GM20000 (cell line): ENCODE measurements at regions not wholly inside any gene's neighbourhood (a gene's known extent, or its start where the extent isn't known, plus 50 kb on each side); places are given as distances from the start of the nearest gene placed in this dataset.

Experiments
- DNase-seq: peaks from one replicate; pipeline ENCODE4 v3.0.0; 2012; ENCODE audit warnings: low spot score
- TF ChIP-seq, protein P1 (sequence below): IDR thresholded peaks from 2 replicates; pipeline ENCODE4 v1.5.1; 2012; ENCODE audit warnings: mild to moderate bottlenecking, control low read depth; ENCODE audit errors: extremely low read depth, missing control alignments

- no peak for DNase-seq
- TF ChIP-seq, protein P1, sequence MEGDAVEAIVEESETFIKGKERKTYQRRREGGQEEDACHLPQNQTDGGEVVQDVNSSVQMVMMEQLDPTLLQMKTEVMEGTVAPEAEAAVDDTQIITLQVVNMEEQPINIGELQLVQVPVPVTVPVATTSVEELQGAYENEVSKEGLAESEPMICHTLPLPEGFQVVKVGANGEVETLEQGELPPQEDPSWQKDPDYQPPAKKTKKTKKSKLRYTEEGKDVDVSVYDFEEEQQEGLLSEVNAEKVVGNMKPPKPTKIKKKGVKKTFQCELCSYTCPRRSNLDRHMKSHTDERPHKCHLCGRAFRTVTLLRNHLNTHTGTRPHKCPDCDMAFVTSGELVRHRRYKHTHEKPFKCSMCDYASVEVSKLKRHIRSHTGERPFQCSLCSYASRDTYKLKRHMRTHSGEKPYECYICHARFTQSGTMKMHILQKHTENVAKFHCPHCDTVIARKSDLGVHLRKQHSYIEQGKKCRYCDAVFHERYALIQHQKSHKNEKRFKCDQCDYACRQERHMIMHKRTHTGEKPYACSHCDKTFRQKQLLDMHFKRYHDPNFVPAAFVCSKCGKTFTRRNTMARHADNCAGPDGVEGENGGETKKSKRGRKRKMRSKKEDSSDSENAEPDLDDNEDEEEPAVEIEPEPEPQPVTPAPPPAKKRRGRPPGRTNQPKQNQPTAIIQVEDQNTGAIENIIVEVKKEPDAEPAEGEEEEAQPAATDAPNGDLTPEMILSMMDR: no peak
These were observed 184.0 kb upstream of the ANK2 start for GRCh38 chr4:112865443-112865842.

DNA sequence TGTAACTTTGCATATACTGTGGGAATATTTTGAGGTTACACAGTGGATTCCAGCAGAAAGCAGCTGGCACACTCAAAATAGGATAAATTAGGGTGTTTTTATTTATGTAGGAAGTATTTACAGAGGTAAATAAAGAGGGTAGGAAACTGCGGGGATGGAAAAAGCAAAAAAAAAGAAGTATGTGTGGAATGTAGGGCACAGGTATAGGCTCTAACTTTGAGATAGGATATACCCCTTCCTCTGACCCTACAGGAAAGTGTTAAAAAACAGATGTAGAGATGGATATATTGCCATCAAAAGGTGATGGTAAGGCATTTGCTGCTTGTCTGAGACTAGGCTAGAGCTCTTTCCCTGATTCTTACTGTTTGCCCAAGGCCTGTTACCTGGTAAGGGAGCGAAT lies 173.1 kb upstream of the ANK2 start:
- TF ChIP-seq, protein P1: no peak
- no peak for DNase-seq

GRCh38 chr4:112881842-112882241 lies 167.6 kb upstream of the ANK2 start:
- no peak for DNase-seq
- TF ChIP-seq, protein P1: no peak

- no peak for DNase-seq
- TF ChIP-seq, protein P1: no peak
These were observed 167.2 kb upstream of the ANK2 start for GRCh38 chr4:112882286-112882685.

GRCh38 chr4:112884406-112884805 lies 165.0 kb upstream of the ANK2 start:
- TF ChIP-seq, protein P1: no peak
- no peak for DNase-seq

- DNase-seq: no peak
- TF ChIP-seq, protein P1: no peak
These were observed 163.6 kb upstream of the ANK2 start for GRCh38 chr4:112885897-112886296.

DNA sequence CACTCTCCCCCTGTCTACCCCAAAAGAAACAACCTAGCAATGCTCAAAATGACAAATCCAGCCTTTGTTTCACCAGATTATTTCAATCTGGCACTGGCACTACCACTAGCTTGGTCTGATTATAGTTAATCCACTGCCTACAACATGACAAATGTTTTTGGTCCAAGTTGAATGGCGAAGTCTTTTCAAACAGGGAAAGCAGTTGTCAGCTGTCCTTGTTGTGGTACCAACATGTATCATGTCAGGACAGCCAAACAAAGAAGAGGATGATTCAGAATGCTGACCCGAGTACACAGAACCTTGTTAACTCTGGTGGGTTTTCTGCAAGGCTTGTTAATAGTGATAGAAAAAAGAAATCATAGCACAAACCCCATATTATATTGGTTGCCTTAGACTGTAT lies 160.8 kb upstream of the ANK2 start:
- TF ChIP-seq, protein P1: no peak
- no peak for DNase-seq

DNA sequence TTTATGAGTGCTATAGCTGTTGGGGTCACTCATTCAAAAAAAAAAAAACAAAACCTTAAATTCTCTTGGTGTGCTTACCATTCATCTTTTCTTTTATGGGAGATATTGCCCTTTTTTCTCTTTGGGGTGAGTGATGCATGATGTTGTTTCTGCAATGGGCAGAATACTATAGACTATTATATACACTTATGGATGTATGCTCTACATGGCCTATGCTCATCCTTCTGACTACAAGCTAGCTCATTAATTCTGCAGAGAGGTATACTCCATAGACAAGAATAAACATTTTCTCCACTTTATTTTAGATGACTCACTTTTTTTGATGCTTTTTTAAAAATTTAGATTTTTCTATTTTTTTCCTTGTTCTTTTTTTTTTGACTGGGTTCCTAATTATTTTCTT lies 160.3 kb upstream of the ANK2 start:
- TF ChIP-seq, protein P1: no peak
- no peak for DNase-seq
